Uterus (tissue), 2 donors: ENCODE measurements at regions not wholly inside any gene's neighbourhood (a gene's known extent, or its start where the extent isn't known, plus 50 kb on each side); places are given as distances from the start of the nearest gene placed in this dataset.

Source experiments
- CTCF ChIP-seq, 4 experiments: fragments of 200-600 bp in 2 of 4; fragments of 450-650 bp in 2 of 4; sonication (generic) in 2 of 4; IDR thresholded peaks; one replicate each; pipeline ENCODE4 v1.5.1; 2016 to 2019; ENCODE audit warnings: antibody characterized with exemption in 4 of 4, mild to moderate bottlenecking in 2 of 4, moderate library complexity in 1 of 4
- POLR2A ChIP-seq, 2 donors: fragments of 450-650 bp; IDR thresholded peaks; one replicate each; pipeline ENCODE4 v1.6.1; 2016; ENCODE audit warnings: antibody characterized with exemption in 2 of 2, mild to moderate bottlenecking in 1 of 2, moderate library complexity in 1 of 2

GRCh38 chr11:22920939-22921565 is 60.8 kb upstream of the CCDC179 start:
- TF ChIP-seq CTCF (IDR thresholded peaks at IDR 0.05): peak in 3 of 4 experiments; percentile 6 to 17 (median 15)
- no peak for TF ChIP-seq POLR2A (IDR thresholded peaks at IDR 0.05)
